GM19438 (cell line): ENCODE measurements at regions not wholly inside any gene's neighbourhood (a gene's known extent, or its start where the extent isn't known, plus 50 kb on each side); places are given as distances from the start of the nearest gene placed in this dataset.

Experiments
- ATAC-seq: cut with Tn5 transposase; IDR thresholded peaks from one replicate; pipeline ENCODE4 v1.9.1; 2021; ENCODE audit warnings: low read depth; ENCODE audit not compliant: unreplicated experiment

DNA sequence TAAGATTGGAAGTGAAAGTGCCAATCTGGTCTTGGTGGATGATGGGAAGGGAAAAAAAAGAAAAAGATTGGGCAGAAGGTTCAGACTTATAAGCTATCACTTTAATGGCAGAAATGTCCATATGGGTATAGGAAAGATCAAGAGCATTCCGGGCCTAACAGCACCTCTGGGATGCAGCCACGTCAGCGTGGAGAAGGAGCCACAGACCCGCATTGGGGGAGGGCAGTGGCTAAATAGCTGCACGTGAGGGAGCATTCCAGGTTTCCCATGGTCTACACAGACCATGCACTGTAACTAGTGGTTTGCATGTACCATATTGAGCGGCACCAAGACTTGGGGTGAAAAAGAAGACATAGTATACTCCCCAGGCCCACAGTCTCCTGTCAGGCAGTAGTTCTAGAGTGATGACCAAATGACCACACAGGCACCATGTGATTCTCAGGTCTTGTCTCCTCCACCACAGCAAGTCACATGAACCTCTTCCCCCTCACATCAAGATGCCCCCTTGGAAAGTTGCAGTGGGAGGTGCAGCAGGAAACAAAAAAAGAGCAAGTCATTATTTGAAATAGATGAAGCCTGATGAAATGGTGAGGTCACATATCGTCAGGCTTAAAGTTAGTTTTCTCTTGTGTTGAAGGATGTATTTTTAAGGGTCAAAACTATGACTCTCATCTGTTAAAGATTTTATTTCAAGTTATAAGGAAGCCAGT is 94.4 kb upstream of the TNFAIP3 start:
- no peak for ATAC-seq

DNA sequence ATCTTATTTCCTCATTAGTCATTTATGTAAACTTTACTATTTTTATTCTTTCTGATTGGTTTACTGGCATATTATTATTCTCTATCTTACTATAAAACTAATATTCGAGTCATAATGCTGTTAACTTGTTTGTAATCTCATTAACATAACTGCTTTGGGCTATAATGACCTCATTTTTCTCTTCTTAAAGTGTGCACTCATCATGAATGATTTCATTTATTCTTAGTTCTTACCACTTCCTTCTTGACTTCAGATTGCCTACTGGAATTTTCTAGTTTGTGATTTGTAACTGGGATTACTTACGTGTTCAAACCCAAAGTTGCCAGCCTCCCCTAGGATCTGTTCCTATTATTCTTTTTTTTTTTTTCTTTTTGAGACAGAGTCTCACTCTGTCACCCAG is 91.8 kb upstream of the TNFAIP3 start:
- no peak for ATAC-seq

DNA sequence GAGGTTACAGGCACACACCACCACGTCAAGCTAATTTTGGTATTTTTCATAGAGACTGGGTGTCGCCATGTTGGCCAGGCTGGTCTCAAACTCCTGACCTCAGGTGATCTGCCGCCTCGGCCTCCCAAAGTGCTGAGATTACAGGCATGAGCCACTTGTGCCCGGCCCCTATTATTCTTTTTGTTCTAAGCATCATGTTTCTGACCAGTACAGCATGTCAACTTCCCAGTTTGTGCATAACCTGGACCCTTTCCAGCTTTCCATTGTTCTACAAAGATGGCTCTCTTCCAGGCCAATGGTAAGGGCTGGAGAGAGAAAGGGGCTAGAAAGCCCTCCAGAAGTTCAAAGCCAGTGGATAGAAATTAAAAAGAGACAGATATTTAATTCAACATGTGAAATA is 91.3 kb upstream of the TNFAIP3 start:
- no peak for ATAC-seq

DNA sequence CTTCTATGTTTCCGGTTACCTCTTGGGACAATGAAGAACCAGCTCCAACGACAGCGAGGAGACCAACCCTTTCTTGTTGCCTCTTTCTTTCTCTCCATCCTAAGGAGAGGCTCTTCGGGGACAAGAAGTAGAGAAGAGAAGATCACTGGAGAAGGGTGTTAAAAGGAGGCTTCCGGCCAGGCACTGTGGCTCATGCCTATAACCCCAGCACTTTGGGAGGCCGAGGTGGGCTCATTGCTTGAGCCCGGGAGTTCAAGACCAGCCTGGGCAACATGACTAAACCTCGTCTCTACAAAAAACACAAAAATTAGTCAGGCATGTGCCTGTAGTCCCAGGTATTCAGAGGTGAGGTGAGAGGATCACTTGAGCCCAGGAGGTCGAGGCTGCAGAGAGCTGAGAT is 90.8 kb upstream of the TNFAIP3 start:
- no peak for ATAC-seq

DNA sequence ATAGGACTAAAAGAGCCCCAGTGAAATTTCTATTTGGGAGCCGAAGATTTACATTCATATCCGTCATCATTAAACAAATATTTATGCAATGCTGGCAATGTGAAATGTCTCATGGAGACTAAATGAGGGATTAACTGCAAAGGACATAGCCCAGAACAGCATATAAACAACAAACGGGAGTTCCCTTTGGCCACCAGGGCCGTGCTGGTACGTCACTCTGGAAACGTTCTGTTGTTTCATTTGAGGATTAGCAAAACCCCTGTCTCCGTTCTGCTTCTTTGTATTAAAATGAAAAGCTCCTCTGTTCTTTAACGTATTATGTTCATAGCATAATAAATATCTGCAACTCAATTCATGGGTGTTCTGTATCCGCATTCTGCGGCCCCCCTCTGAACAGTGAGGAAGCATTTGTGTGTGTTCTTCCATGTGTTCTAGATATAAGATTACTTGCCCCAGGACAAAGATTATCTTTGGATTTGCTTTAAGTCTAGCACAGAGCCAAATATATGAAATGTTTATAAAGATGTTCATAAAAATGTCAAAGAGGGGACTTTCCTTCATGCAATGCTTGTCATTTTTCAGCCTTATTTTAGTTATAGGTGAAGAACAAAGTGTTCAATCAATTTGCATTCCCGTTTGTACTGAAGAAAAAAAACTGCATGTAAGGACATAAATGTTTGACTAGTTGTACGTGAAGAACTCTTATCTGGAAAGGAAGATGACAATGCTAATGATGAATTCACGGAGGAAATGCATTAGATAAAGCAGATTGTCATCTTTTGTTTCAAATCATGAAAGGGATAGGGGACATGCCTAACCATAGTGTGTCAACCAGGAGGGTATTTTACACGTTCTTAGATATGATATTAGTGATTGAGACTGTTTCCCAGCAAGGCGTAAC is 90.0 kb upstream of the TNFAIP3 start:
- ATAC-seq: no peak

DNA sequence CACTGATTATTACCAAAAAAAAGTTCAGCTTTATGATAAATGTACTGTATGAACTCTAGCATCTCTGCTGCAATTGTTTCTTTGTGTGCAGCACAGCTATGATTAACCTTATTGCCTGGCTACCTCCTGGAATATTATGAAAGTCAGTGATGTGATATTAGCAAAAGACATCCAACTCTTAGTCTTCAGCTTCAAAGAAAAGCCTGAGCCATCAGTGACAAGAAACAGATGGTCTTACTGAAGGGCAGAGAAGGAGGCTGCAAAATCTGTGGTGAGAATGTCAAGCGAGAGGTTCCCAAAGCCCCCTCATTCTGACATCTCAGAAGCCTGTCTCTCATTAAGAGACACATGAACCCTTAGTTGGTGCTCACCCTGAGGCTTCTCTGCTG is 89.4 kb upstream of the TNFAIP3 start:
- no peak for ATAC-seq

DNA sequence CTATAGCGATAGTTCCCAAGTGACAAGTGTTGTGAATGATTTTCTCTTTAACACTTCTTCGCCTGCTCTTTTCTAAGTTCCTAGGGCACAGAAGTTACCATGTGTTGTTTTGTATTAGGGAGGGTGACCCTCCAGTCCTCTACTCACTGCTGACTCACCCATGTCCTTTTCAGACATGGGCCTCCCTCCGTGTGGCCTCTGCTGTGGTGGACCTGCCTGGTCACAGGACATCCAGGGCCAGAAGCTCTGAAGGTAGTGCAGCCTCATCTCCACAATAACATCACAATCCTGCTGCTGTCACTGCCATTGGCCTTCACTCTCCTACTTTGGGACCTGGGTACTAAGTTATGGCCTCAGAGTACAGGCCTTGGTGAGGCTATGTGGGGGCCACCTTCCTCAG is 87.1 kb upstream of the TNFAIP3 start:
- ATAC-seq: no peak

DNA sequence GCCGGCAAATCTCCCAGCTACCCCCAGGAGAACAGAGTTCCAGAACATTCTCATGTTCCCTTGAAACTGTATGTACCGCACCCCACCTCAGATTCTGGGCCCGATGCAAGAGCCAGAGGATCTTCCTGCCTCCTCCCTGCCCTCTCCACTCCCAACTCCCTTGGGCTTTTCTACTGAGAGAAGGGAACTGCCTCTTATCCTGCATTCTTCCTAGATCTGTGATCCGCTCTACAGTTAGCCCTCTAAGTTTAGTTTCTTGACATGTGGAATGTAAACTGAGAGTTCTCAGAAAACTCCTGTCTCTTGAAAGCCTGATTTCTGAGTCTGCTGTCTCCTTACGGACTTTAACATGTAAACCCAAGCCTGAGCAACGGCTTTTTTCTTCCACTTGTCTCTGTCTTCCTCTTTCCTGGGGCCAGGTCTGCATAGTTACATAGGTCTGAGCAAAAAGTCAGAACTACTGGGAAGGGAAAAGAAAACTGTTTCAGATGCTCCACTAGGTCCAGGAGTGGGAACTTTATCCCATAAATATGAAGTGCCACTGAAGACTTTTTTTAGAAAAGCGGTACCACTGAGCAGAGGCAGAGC is 86.5 kb upstream of the TNFAIP3 start:
- no peak for ATAC-seq

DNA sequence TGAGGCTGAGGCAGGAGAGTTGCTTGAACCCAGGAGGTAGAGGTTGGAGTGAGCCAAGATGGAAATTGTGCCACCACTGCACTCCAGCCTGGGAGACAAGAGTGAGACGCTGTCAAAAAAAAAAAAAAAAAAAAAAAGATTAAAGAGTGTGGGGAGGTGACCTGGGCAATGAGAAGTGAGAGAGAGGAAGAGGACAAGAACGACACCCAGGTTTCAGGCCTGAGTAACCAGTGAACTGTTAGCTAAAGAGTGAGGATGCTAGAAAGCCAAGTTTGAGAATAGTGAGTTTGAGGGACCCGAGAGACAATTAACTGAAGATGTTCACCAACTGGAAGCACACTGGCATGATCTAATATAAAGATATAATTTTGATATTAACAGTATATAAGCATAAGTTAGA is 85.4 kb upstream of the TNFAIP3 start:
- no peak for ATAC-seq

DNA sequence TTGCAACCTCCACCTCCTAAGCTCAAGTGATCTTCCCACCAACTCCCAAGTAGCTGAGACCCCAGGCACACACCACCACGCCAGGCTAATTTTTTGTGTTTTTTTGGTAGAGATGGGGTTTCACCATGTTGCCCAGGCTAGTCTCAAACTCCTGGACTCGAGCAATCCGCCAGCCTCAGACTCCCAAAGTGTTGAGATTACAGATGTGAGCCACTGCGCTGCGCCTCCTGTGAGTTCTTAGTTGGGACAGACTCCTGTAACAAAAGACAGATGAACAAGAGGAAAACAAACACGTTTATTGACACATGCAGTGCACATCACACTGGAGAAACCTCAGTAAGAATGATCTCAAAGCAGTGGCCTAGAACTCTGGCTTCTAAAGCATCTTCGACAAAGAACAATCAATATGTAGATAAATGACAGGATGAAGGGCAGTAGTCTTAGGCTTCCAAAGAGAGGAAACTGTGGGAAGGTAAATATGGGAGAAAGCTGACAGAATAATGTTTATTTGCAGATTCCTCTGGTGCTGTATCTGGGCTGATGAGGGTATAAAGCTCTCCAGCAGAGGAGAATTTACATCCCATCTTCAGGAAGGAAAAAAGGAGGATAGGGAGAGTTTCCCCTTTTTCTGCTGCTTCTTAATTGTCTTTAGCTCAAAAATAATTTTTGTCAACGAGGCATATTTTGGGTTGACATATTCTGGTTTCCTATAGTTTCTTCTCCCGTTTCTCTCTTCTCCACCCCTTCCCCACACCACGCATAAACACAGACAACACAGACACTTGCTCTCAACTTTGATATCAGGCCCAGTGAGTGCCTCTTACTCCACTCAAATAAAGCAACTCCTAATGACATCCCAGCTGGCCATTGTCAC is 84.7 kb upstream of the TNFAIP3 start:
- ATAC-seq: no peak

DNA sequence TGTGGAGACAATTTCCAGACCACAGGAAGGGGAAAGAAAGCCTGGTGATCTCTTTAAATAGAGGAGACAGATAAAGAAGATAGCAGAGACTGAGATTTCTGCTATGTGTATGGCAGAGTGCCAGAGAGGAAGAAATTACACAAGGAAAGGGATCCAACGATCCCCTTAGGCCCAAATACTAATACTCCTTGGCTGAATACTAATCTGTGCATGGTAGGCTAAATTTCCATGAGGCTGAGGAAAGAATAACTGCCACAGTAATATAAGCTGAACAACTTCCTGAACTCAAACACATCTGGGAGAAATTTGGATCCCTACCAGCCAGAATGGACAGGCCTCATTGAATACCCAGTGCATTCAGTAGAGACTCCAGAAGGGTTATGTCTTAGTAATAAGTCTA is 83.3 kb upstream of the TNFAIP3 start:
- ATAC-seq: no peak

DNA sequence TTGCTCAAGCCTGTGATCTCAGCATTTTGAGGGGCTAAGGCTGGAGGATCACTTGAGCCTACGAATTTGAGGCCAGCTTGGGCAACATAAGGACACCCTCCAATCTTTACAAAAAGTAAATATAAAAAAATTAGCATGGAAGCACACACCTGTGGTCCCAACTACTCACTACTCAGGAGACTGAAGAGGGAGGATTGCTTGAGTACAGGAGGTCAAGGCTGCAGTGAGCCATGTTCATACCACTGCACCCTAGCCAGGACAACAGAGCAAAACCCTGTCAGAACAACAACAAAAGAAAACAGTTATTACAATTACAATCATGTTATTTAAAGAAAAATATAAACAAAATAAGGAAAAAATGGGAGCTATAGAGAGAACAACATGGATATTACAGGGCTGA is 82.5 kb upstream of the TNFAIP3 start:
- ATAC-seq: no peak

DNA sequence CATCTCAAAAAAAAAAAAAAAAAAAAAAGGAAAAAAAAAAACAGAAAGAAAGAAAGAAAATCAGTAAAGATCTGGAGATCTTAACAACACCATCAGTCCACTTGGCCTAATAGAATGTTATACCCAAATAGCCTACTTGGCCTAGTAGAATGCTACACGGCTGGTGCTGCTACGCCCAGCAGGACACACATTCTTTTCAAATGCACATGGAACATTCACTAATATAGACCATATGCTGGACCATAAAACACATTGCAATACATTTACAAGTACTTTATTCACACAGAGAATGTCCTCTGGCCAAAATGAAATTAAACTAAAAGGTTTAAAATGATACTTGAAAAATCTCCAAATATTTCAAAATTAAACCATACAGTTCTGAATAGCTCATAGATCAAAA is 80.0 kb upstream of the TNFAIP3 start:
- ATAC-seq: no peak

DNA sequence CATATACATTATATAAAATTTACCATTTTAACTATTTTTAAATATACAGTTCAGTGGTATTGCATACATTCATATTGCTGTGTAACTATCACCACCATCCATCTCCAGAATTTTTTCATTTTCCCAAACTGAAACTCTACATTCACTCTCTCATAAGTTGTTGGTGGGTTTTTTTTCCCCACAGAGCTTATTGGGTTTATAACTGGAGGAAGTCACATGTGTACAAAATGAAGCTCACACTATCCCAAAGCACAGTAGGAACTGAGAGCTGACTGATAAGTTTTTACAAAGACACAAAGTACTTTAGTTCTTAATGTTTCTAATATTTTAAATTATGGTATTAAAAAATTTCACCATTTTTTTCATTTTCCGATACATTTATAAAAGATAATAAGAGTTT is 78.8 kb upstream of the TNFAIP3 start:
- ATAC-seq: no peak

DNA sequence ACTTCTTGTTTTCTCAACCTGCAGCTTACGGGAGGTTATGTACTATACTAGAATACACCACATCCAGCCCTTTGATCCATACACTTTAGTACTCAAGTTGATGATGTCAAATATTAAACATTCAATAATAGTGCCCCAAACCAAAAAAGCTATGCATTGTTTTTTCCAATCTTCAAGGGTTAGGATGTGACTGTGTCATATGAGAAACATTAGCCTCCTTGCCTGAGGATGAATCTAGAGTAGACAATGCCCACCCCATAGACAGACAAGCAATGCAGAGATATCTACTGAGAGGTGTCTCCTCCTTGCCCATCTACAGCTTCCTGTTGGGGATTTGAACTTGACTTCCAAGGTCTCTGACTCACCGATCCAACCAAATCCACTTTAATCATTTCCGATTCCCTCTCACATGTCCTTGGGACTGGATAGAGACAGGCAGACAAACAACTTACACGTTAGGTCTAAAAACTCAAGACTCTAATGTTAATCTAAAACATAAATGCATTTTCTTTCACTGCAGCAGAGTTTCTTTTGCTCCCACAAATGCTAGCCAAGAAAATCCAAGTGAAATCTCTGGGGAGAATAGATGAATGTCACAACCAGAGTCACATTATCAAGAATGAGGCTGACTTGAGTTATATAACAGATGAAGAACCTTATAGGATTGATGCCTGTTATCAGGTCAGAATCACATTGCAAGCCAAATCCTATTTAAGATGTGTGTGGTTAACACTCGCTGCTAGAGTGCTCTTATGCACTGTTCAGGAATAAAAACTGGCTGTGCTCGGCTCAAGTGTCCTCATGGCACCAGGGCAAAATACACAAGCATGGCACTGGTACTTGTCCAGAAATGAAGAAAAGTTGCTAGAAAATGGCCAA is 75.5 kb upstream of the TNFAIP3 start:
- ATAC-seq: no peak

DNA sequence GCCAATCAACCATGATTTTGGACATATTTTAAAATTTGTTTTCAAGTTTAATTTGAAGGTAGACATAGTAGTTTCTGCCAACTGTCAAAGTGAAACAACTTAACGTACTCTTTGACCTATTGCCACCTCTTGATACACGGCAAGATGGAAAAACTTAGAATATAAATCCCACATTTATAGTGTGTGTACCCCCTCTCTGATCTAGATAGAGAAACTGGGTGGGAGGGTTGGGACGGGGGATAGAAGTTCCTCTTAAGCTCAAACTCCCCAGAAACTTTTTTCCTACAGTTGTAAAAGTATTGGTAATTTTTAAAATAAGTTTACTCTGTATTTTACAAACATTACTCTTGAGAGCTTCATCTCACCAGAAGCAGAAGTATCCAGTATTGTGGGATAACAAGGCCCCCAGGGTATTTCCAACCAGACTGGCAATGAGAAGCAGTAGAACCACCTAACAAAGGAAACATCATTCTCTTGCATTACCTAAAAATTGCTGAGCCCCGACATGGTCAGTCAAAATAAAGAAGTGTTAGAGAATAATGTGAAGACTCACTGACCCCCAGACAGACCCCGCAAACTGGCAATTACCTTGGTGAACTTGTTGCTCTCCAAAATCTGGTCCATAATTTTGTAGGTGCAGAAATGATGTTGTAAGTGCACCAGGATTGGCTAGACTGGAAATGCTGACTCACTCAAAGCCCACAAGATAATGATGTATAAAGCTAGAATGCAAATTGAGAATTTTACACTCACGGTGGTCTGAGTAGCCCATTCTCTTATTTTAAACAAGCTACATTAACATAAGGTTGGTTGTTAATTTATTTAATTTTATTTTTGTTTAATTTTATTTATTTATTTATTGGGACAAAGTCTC is 74.7 kb upstream of the TNFAIP3 start:
- no peak for ATAC-seq

DNA sequence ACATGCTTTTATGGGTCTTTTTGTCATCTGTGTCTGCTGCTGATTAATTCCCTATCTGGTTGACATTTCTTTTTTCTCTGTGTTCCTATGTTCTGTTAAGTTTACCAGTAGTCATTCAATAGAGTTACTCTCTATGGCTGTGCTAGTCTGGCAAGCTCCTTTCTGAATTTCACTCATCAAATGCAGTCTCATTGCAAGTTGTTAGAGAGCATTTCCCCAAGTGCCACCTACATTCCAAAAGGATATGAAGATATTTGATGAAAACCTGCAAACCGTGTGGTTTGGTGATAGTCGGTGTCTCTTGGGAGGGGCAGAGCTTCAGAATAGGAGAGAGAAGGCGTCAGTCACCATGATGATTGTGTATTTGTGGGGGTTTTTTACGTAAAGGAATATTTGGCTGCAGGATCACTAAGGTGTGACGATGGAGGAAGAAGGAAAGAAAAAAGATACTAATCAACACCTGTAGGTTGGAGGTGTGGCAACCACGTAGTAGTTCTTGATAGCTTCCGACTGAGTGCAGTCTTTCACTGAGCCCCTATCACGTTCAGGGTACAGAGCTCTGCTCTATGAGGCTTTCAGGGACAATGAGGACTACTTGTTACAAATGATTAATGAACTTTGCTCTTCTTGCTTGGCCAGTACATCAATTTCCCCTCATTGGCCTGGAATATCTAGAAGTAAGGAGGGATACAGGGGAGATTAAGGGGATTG is 73.1 kb upstream of the TNFAIP3 start:
- no peak for ATAC-seq

DNA sequence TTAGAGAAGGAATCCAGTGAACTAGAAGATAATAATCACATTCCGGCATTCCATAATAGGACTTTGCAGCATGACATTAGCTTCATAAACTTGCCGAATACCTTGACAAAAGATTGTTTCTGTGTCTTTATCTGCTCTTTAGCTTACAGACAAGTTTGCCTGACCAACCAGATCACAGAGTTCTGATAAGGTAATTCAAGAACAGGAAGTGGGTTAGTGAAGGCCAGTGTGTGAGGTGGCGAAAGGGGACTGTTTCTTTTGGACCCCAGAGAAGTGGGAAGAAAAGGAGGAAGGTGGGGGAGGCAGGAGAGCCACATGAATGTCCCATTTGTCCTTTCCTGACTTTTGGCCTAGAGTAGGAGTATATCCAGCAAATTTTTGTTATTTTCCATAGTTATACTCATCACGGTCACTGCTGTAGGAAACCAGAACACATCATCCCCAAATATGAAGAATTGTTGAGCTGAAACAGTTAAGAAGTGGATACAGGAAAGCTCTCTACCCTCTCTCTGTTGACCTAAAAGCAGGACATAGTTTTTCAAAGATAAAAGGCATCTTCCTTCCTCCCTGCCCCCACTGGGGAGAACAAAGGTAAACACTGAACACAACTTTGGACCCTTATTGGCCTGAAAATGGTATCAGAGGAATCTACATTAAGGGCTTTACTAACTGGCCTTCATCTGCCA is 72.4 kb upstream of the TNFAIP3 start:
- ATAC-seq: no peak
